GM18861 (cell line): ENCODE measurements at regions not wholly inside any gene's neighbourhood (a gene's known extent, or its start where the extent isn't known, plus 50 kb on each side); places are given as distances from the start of the nearest gene placed in this dataset.

Experiments used
- ATAC-seq: cut with Tn5 transposase; IDR thresholded peaks from one replicate; pipeline ENCODE4 v1.9.1; 2021; ENCODE audit not compliant: unreplicated experiment

DNA sequence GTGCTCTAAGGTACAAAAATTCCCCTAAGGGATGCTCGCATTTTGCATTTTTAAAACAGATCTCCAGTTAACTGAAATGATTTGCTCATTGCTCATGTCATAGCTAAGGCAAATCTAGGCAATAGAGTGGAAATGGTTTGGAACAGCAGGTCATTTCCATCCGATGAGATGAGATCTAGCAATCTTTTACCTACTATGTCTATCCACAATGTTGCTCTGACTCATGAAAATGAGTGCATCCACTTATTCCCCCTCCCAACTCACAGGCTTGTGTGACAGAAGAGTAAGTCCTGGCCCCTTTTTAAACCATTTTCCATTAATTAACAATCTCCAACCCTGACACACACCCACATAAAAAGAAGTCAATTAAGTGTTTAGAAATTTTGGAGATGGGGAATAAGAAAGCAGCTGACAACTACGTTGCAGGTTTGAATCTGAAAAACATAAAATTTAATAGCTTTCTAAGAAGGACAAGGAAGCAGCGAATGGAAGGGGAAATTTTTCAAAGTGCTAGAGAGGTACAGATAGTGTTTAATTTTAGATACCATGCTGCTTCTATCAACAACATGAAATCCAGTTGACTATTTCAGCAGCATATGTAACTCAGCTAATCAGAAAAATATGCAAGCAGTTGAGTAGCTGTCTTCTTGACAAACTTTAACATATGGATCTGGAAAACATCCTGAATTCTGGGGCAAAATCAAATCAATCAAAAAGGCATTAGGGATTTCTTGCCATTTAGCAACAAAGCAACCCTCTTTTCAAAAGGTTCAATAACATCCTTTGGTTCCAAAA lies 112.0 kb downstream of the TMCO5A start:
- ATAC-seq = no peak

- peak; percentile 91 for ATAC-seq
Measured at GRCh38 chr15:38048001-38048455, 113.6 kb downstream of the TMCO5A start.

DNA sequence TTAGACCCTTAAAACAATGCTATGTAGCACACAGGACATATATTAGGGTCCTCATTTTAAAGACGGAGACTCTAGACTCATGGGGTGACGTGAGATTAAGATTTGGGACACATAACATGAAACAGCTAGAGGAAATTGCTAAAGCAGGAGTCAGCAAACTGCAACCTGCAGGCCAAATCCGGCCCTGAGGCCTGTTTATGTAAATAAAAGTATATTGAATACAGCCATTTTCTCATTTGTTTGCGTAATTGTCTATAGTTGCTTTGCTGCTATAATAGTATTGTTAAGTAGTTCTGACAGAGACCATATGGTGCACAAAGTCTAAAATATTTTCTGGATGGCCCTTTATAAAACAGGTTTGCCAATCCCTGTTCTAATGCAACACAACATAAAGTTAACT lies 115.5 kb downstream of the TMCO5A start:
- ATAC-seq = no peak

DNA sequence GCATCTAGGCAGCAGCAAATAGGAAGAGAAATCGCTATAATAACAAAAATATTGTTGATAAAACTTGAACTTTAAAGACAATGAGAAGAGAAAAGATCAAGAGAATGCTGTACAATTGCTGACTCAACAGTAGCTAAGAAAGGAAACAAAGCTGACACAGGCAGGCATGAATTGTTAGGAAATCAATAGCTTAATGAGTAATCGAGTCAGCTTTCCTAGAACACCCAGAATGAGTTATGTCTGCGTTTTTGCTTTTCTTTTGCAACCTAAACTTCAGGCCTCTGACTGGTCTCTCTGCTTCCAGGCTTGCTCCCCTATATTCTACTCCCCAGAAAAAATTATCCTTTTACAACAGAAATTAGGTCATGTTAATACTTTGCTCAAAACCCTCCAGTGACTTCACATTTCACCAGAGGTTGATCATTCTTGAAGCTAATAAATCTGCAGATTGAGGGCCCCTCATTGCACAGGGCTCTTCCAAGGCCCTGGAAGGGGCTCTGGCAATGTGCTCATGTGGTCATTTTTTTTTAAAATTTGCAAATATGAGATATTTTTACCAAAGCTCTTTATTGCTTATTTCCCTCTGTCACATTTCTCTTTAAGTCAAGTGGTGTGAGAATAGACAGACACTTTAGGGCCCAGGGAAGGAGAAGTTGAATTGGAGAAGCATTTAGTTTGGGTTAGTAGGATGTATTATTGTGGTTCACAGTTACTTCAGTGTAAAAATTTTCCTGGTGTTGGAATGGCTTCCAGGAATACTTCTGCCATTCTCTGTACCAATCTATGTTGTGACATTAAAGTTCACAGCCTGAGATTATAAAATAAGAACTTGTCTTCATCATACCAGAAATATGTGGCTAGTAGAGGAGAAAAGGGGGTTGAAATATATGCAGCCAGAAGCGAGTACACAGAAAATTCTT lies 116.3 kb downstream of the TMCO5A start:
- no peak for ATAC-seq

- no peak for ATAC-seq
Measured at GRCh38 chr15:38053205-38053604, 118.8 kb downstream of the TMCO5A start.

DNA sequence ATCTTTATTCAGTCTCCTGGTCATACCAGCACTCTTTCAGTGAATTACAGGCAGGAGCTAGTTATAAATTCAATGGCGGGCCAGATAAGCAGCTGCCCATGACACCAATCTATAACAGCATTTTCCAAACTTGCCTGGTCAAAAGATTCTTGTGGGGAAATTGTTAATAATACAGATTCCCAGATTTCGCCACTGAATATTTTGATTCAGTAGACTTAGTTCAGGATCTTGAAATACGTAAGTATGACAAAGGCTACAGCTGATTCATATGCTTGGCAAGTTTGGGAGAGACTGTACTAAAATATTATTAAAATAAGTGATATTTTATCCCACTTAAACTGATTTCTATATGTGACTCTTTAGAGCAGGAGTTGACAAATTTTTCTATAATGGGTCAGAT lies 119.3 kb downstream of the TMCO5A start:
- no peak for ATAC-seq

GRCh38 chr15:38054488-38054887 lies 120.0 kb downstream of the TMCO5A start:
- ATAC-seq = no peak

DNA sequence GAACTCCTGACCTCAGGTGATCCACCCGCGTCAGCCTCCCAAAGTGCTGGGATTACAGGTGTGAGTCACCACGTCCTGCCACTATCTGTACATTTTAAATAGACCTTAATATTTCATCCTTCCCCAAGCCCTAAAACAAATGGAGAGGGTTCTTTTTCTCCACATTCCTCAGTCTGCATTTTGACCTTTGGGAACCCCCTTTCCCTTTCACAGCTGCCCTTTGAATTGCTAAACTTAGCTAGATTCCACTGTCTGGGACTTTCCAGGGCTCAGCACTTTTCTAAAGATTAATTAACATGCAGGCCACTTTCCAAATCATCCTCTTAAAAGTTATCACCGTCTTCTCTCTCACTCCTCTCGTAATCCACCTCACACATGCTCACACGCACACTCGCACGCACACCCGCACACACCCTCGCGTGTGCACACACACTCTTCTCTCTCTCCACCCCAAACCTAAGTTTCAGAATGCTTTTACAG lies 124.2 kb downstream of the TMCO5A start:
- no peak for ATAC-seq

- ATAC-seq = no peak
Measured at GRCh38 chr15:38059665-38060064, 125.2 kb downstream of the TMCO5A start.

GRCh38 chr15:38061856-38062649 lies 127.6 kb downstream of the TMCO5A start:
- ATAC-seq = no peak

- no peak for ATAC-seq
Measured at GRCh38 chr15:38062696-38063095, 128.3 kb downstream of the TMCO5A start.

GRCh38 chr15:38065721-38066345 lies 131.4 kb downstream of the TMCO5A start:
- ATAC-seq = no peak

DNA sequence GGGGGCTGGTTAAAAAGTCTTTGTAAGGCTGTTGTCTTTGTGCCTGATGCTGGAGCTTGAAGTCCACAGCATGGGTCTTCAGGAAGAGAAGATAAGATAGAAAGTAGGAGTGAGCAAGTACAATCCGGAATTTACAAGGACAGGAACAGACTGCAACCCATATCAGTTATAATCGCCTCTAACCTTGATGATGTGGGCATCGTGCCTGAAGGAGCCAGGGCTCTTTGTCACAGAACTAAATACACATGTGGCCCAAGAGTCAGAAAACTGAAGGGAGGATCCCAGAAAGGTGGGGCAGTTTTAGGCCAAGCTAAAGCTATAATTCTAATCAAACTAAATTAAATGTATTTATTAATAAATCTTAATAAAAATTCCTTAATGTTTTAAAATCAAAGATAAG lies 132.2 kb downstream of the TMCO5A start:
- no peak for ATAC-seq

DNA sequence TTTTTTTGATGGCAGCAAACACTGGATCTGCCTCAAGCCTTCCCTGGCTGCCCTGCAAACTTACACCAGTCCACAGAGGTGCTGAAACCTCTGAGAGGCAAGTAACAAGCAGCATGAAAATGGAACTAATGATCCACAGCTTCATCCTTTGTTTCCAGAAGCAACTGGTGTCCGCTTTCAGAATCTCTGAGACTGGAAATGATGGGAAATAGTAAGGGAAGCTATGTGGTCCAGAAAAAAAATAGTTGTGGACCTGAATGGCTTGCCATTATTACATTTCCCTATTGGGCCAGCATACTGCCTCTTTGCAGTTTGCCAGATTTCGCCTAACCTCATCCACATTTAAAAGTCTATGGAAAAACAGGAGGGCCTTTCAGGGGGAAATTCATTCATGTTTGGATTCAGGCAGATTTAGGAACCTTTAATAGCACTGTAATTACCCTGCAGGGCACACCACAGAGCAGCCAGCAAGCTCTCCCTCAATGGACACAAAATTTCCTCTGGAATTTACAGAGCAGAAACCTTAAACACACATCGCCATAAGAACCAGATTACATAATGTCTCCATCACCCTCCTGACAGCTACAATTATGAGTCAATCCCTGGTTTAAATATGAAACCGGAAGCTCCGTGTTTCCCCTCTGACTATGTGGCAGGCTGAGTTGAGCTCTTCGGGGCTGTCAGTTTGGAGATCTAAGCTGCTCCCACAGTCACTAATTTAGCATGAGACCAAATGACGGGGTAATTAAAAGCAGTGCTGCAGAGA lies 134.4 kb downstream of the TMCO5A start:
- peak; percentile 82 for ATAC-seq

DNA sequence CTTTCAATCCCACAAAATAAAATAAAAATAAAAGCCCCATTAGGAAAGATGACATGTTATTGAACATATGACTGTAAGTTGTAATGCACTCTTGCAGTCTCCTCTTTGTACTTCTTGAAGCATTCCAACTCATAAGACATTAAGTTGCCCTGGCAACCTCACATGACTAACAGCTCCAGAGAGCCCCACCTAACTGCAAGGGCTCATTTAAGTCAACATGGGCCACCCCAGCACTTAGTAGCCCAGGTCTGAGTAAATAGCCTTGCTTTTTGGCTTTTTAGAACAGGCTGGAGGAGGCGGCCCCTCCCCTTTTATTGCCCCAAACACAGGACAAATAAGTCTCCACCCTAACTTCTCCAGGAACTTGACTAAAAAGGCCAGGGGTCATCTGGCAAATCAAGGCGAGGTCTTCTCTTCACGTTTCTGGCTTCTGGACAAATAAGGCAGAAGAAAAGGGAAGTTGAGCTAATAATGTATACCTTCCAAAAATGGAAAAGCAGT lies 135.1 kb downstream of the TMCO5A start:
- no peak for ATAC-seq

DNA sequence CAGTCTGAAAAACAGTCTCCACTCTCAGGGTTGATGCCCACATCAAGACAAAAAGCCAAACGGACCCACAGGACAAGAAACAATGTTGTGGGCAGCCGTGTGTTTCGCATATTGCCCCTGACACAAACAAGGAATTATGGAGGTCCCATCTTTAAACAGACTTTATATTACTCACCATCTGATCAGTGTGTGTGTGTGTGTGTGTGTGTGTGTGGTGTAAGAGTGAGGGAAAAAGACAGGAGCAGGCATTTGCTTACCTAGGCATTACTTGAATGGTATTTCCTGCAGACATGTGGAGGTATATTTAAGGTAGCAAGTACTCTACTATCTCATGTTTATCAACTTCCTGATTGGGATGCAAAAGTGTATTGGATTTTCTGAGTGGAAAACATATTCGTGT lies 136.3 kb downstream of the TMCO5A start:
- ATAC-seq = no peak

DNA sequence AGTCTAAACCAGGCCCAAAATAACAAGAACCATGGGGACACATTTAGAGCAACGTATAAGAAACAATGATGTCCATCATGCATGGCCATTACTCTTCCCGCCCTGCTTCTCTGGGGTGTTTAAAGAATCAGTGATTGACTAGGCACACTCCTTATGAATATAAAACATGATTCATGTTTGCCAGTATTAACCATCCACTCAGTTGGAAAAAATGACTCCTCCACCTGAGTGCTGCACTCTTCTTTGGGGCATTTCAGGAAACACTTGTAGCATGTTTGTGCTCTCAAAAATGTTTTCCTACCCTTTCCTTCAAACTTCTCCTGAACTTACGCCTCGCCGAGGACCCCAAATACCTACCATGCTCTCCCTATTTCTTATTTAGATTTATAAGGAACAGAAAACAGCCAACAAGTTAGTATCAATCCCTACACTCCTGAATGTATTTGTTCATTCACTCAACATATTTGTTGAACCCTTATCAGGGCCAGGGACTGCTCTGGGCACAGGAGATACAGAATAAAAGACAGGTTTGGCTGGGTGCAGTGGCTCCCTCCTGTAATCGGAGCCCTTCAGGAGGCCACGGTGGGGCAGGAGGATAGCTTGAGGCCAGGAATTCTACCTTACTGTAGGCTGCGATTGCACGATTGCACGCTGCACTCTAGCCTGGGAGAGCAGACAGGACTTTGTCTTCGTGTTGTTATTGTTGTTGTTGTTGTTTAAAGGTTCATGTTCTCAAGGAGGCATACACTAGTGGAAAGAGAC lies 137.0 kb downstream of the TMCO5A start:
- ATAC-seq = no peak

DNA sequence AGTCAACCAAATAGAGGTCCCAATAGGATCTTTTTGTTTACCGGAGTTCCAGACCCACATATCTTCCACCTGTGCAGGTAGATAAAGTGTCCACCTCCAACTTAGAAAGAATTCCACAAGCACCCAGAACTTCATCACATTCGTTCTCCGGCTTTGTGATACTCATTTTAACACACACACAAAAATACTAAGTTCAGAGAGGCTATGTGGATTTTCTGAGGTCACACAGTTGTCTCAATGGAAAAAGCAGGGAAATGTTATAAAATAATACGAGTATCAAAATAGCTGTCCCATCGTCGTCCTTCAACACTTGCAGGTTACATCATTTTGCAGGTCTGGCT lies 137.5 kb downstream of the TMCO5A start:
- no peak for ATAC-seq
